Smooth muscle cell (in vitro differentiated cells): ENCODE measurements at regions not wholly inside any gene's neighbourhood (a gene's known extent, or its start where the extent isn't known, plus 50 kb on each side); places are given as distances from the start of the nearest gene placed in this dataset.

Experiments used
- DNase-seq: peaks from one replicate; lab custom pipeline; 2025; ENCODE audit not compliant: unreplicated experiment; lab: John Stamatoyannopoulos, UW
- H2AFZ ChIP-seq: fragments of 200-600 bp; sonication (generic); 2 replicates; pipeline ENCODE4 v1.6.0; 2016; ENCODE audit warnings: antibody characterized with exemption, low read depth, mild to moderate bottlenecking
- H3F3A ChIP-seq: fragments of 200-600 bp; sonication (generic); 2 replicates; pipeline ENCODE4 v1.6.0; 2017; ENCODE audit warnings: antibody characterized with exemption, low read depth
- H3K27ac ChIP-seq: fragments of 200-600 bp; sonication (generic); 2 replicates; pipeline ENCODE4 v1.5.1; 2016; ENCODE audit warnings: low read depth, mild to moderate bottlenecking
- H3K27me3 ChIP-seq: fragments of 200-600 bp; sonication (generic); 2 replicates; pipeline ENCODE4 v1.6.1; 2016; ENCODE audit warnings: low read depth, mild to moderate bottlenecking
- H3K36me3 ChIP-seq: fragments of 200-600 bp; sonication (generic); 2 replicates; pipeline ENCODE4 v1.5.1; 2016; ENCODE audit warnings: low read depth
- H3K4me1 ChIP-seq: fragments of 200-600 bp; sonication (generic); 2 replicates; pipeline ENCODE4 v1.5.1; 2016; ENCODE audit warnings: low read depth
- H3K4me2 ChIP-seq: fragments of 200-600 bp; sonication (generic); 2 replicates; pipeline ENCODE4 v1.6.0; 2016; ENCODE audit warnings: mild to moderate bottlenecking
- H3K4me3 ChIP-seq: fragments of 200-600 bp; sonication (generic); 2 replicates; pipeline ENCODE4 v1.5.1; 2016; ENCODE audit warnings: mild to moderate bottlenecking
- H3K79me2 ChIP-seq: fragments of 200-600 bp; sonication (generic); 2 replicates; pipeline ENCODE4 v1.6.0; 2016; ENCODE audit warnings: low read depth, mild to moderate bottlenecking
- H3K9ac ChIP-seq: fragments of 200-600 bp; sonication (generic); 2 replicates; pipeline ENCODE4 v1.6.0; 2016; ENCODE audit warnings: low read depth
- H3K9me3 ChIP-seq: fragments of 200-600 bp; sonication (generic); replicated peaks from 2 replicates; pipeline ENCODE4 v1.5.1; 2016; ENCODE audit warnings: low read depth
- H4K20me1 ChIP-seq: fragments of 200-600 bp; sonication (generic); 2 replicates; pipeline ENCODE4 v1.6.0; 2016; ENCODE audit warnings: low read depth
- CTCF ChIP-seq: fragments of 200-600 bp; sonication (generic); IDR thresholded peaks from 2 replicates; pipeline ENCODE4 v1.5.1; 2017; ENCODE audit warnings: borderline replicate concordance, mild to moderate bottlenecking, antibody characterized with exemption; ENCODE audit not compliant: insufficient read depth, poor library complexity, severe bottlenecking
- whole genome bisulfite sequencing: methylation state at CpG from one replicate; pipeline ENCODE4 v1.1.7; 2016; ENCODE audit warnings: low lambda C conversion rate; 5-methylcytosine and 5-hydroxymethylcytosine counted together

DNA sequence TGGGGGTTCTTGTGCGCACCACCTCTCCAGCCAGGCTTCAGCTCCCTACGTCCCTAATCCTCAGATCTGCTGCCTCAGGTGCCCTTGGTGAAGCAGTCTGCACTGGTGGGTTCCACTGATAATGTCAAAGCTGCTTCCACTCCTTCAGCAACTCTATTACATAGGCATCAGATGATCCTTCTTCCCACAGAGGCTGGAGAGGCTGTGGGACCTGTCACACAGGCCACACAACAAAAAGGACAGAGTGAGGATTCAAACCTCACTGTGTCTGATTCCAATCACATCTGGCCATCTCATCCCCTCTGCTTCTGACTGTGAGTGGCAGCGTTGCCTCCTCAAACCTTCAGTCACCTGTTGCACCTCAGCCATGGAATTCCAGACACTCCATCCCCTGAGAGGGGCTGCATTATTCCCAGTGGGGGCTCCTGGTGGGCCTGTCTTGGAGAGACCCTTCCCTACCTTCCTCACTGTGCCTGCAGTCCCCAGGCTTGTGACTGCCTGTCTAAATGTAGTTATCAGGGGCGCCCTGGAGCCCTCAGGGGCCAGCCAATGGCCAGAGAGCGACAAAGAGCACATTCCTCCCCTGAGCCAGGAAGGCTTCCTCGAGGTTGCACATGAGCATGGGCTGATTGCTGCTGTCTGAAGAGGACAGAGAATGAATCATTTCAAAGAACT, 211.4 kb upstream of the ECI2 start:
- 60% methylated on average over 6 of the region's 6 CpGs for WGBS
- Histone ChIP-seq H3K9ac (peak overlapping the region; percentile 63), H3K79me2 (no peaks in the 10 kb centered on the region), H3K4me2 (peak overlapping the region; percentile 23), H3K27me3 (no peaks in the 10 kb centered on the region), H3K4me1 (peaks cover 5% of the 10 kb centered on the region), H4K20me1 (no peaks in the 10 kb centered on the region), H3K27ac (peak overlapping the region; percentile 86), H3K9me3 (no peaks in the 10 kb centered on the region), H3K36me3 (no peaks in the 10 kb centered on the region), H3F3A (peaks cover 9% of the 10 kb centered on the region), H2AFZ (peak overlapping the region; percentile 74), H3K4me3 (no peak overlapping the region)
- TF ChIP-seq CTCF, result no peak
- no peak for DNase-seq

DNA sequence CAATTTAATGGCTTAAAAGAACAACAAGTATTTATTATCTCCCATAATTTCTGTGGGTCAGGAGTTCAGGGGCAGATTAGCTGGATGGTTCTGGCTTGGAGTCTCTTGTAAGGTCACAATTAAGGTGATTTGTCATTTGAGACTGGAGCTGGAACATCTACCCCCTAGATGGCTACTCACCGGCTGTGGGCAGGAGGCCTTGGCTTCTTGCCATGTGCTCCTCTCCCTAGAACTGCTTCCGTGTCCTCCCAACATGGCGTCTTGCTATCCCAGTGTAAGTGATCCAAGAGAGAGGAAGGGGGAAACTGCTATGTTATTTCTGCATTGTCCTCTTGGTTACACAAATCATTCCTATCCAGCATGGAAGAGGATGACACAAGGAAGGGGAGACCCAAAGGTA, 210.2 kb upstream of the ECI2 start:
- no peaks in the 10 kb centered on the region for H3K9me3 ChIP-seq
- no peak overlapping the region for H3K9ac ChIP-seq
- DNase-seq, result no peak
- peak overlapping the region; percentile 6 for H3K27ac ChIP-seq
- no peaks in the 10 kb centered on the region for H3K79me2 ChIP-seq
- 91% methylated on average over 3 of the region's 3 CpGs for WGBS
- H3K27me3 ChIP-seq, result no peaks in the 10 kb centered on the region
- H3F3A ChIP-seq, result no peaks in the 10 kb centered on the region
- no peak for TF ChIP-seq CTCF
- H3K4me2 ChIP-seq, result no peak overlapping the region
- H3K4me1 ChIP-seq, result peaks cover 5% of the 10 kb centered on the region
- H3K36me3 ChIP-seq, result no peaks in the 10 kb centered on the region
- H3K4me3 ChIP-seq, result no peak overlapping the region
- no peak overlapping the region for H2AFZ ChIP-seq
- H4K20me1 ChIP-seq, result no peaks in the 10 kb centered on the region

DNA sequence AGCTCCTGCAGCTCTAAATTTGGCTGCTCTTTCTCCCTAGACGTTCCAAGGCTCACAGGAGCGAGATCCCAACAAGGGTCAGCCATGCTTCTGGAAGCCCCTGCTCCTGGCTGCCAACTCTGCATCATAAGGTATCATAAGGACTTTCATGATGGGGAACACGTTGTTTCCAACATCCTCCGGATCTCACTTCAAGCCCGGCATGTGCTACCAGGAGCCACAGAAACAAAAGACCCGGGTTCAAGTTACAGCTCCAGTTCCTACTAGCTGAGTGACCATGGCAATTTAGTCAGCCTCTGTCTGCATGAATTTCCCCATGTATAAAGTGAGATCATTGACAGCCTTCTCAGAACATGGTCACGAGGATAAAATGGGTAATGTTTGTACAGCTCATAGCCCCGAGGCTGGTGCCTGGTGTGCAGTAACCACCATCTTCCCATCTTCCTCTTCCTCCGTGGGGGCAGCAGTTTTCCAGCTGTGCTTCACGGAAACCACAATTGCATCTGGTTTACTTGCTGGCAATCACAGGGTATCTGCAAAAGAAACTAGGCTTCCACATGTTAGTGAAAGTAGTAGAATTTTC, 209.0 kb upstream of the ECI2 start:
- WGBS, result 65% methylated on average over 10 of the region's 10 CpGs

More for the DNA sequence above, 209.0 kb upstream of the ECI2 start:
- Histone ChIP-seq H3K4me2 (peak overlapping the region; percentile 25), H3F3A (no peaks in the 10 kb centered on the region), H3K9ac (no peak overlapping the region), H3K27me3 (no peaks in the 10 kb centered on the region), H2AFZ (no peak overlapping the region), H3K4me3 (no peak overlapping the region), H3K79me2 (no peaks in the 10 kb centered on the region), H3K27ac (peak overlapping the region; percentile 6), H3K4me1 (peaks cover 5% of the 10 kb centered on the region), H3K36me3 (no peaks in the 10 kb centered on the region), H3K9me3 (no peaks in the 10 kb centered on the region), H4K20me1 (no peaks in the 10 kb centered on the region)
- no peak for TF ChIP-seq CTCF
- DNase-seq, result no peak
